ENCODE measurements at regions not wholly inside any gene's neighbourhood (a gene's known extent, or its start where the extent isn't known, plus 50 kb on each side); places are given as distances from the start of the nearest gene placed in this dataset.
"Not testable (repeated sequence)": the region's sequence is repeated elsewhere in the genome, so short reads cannot be mapped to it uniquely, and the experiment has no call there.

DNA sequence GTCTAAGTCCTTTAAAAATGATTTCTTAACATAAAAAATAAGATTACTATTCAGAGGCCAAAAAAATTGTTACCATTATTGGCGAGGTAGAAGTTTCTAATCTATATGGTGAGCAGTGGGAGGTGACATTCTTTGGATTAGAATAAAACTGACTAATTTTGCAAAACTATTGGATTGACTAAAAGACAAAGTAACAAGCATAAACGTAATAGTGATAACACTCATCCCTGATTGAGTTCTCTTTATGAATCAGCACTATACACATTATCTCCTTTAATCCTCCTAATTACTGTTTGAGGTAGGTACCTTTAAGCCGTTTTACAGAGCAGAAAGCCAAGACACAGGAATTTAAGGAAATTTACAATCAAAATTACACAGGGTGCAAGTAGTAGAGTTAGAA is 139.2 kb upstream of the NRP1 start:
- H3K79me2 ChIP-seq (ENCODE audit: control insufficient read depth, low read length), result no peaks in the 10 kb centered on the region
- H3K4me2 ChIP-seq (ENCODE audit: low read length), result no peak overlapping the region
- H3K9me2 ChIP-seq (replicated peaks; ENCODE audit: control insufficient read depth, low read length), result no peaks in the 10 kb centered on the region

GRCh38 chr10:33468006-33468405 is 133.5 kb upstream of the NRP1 start:
- not testable (repeated sequence) for H3K27ac ChIP-seq (ENCODE audit: low read depth, low read length); H3K79me2 ChIP-seq (ENCODE audit: control insufficient read depth, low read length); H3K4me2 ChIP-seq (ENCODE audit: low read length); H3K4me1 ChIP-seq (ENCODE audit: control insufficient read depth, low read length); H4K20me1 ChIP-seq (ENCODE audit: control insufficient read depth, insufficient read depth, low read depth, low read length); H3K9me2 ChIP-seq (replicated peaks; ENCODE audit: control insufficient read depth, low read length); H3K36me3 ChIP-seq (ENCODE audit: control insufficient read depth, low read length); H3F3A ChIP-seq (ENCODE audit: control insufficient read depth, insufficient read depth); H3K9me3 ChIP-seq (ENCODE audit: control insufficient read depth, insufficient read depth, low read length); H3K4me3 ChIP-seq (ENCODE audit: low read length); H3K27me3 ChIP-seq (ENCODE audit: control insufficient read depth, low read length)

More for the DNA sequence above, 139.2 kb upstream of the NRP1 start:
- Histone ChIP-seq H3K27me3 (ENCODE audit: control insufficient read depth, low read length) (no peaks in the 10 kb centered on the region), H3K9me3 (ENCODE audit: control insufficient read depth, insufficient read depth, low read length) (no peaks in the 10 kb centered on the region), H3K4me1 (ENCODE audit: control insufficient read depth, low read length) (no peaks in the 10 kb centered on the region), H3K27ac (ENCODE audit: low read depth, low read length) (no peak overlapping the region), H3K4me3 (ENCODE audit: low read length) (no peak overlapping the region), H3F3A (ENCODE audit: control insufficient read depth, insufficient read depth) (no peaks in the 10 kb centered on the region), H3K36me3 (ENCODE audit: control insufficient read depth, low read length) (no peaks in the 10 kb centered on the region), H4K20me1 (ENCODE audit: control insufficient read depth, insufficient read depth, low read depth, low read length) (no peaks in the 10 kb centered on the region)
- no peak for TF ChIP-seq CTCF (IDR thresholded peaks at IDR 0.05; ENCODE audit: low read depth, low read length, poor library complexity, severe bottlenecking)
- TF ChIP-seq EZH2phosphoT487 (IDR thresholded peaks at IDR 0.05; ENCODE audit: borderline replicate concordance, low read length), result no peak

DNA sequence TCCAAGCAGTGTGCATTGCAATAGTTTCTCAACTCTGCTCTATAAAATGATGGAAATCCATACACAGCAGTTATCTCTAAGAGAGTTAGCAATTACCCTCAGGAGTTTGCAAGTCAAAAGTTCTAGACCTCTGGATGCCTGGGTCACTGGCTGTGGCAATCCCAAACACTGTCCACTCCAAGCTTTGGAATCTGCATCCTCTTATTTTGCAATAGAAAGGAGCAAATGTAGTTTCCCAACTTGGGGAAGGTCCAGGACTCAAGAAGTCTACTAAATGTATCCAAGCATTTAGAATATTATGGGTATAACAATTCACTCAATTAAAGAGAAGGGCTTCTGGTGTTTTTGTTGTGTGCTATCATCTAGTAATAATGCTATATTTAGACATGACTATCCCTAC is 131.3 kb upstream of the NRP1 start:
- Histone ChIP-seq H3F3A (ENCODE audit: control insufficient read depth, insufficient read depth) (no peaks in the 10 kb centered on the region), H4K20me1 (ENCODE audit: control insufficient read depth, insufficient read depth, low read depth, low read length) (no peaks in the 10 kb centered on the region), H3K9me3 (ENCODE audit: control insufficient read depth, insufficient read depth, low read length) (no peaks in the 10 kb centered on the region), H3K9me2 (replicated peaks; ENCODE audit: control insufficient read depth, low read length) (no peaks in the 10 kb centered on the region), H3K36me3 (ENCODE audit: control insufficient read depth, low read length) (no peaks in the 10 kb centered on the region), H3K4me1 (ENCODE audit: control insufficient read depth, low read length) (no peaks in the 10 kb centered on the region), H3K4me3 (ENCODE audit: low read length) (no peak overlapping the region), H3K27me3 (ENCODE audit: control insufficient read depth, low read length) (no peaks in the 10 kb centered on the region), H3K79me2 (ENCODE audit: control insufficient read depth, low read length) (no peaks in the 10 kb centered on the region), H3K27ac (ENCODE audit: low read depth, low read length) (no peak overlapping the region), H3K4me2 (ENCODE audit: low read length) (no peak overlapping the region)
- TF ChIP-seq EZH2phosphoT487 (IDR thresholded peaks at IDR 0.05; ENCODE audit: borderline replicate concordance, low read length) (no peak), CTCF (IDR thresholded peaks at IDR 0.05; ENCODE audit: low read depth, low read length, poor library complexity, severe bottlenecking) (no peak)

DNA sequence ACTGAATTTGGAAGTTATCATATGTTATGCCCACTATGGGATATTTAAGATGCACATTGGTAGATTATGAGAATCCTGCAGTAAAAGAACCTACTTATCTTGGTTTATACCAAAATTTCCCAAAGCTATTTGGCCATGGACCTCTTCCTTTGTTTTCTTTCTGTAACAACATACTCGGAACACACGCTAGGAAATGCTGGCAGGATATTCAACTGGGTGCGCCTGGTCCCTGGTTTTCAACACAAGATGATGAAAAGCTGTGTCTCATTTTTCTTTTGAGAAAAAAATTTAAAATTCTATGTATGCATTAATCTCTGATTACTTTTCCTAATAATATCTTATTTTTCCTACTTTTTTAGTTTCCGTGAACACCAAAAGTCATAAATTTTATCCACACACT is 128.5 kb upstream of the NRP1 start:
- Histone ChIP-seq H3K27me3 (ENCODE audit: control insufficient read depth, low read length) (no peaks in the 10 kb centered on the region), H3K36me3 (ENCODE audit: control insufficient read depth, low read length) (no peaks in the 10 kb centered on the region), H3K4me2 (ENCODE audit: low read length) (no peak overlapping the region), H3K4me3 (ENCODE audit: low read length) (no peak overlapping the region), H3K27ac (ENCODE audit: low read depth, low read length) (no peak overlapping the region), H3K79me2 (ENCODE audit: control insufficient read depth, low read length) (no peaks in the 10 kb centered on the region), H3K4me1 (ENCODE audit: control insufficient read depth, low read length) (no peaks in the 10 kb centered on the region), H3K9me2 (replicated peaks; ENCODE audit: control insufficient read depth, low read length) (no peaks in the 10 kb centered on the region), H3K9me3 (ENCODE audit: control insufficient read depth, insufficient read depth, low read length) (no peaks in the 10 kb centered on the region), H3F3A (ENCODE audit: control insufficient read depth, insufficient read depth) (no peaks in the 10 kb centered on the region), H4K20me1 (ENCODE audit: control insufficient read depth, insufficient read depth, low read depth, low read length) (no peaks in the 10 kb centered on the region)
- TF ChIP-seq CTCF (IDR thresholded peaks at IDR 0.05; ENCODE audit: low read depth, low read length, poor library complexity, severe bottlenecking) (no peak), EZH2phosphoT487 (IDR thresholded peaks at IDR 0.05; ENCODE audit: borderline replicate concordance, low read length) (no peak)
